ENCODE measurements at regions not wholly inside any gene's neighbourhood (a gene's known extent, or its start where the extent isn't known, plus 50 kb on each side); places are given as distances from the start of the nearest gene placed in this dataset.

DNA sequence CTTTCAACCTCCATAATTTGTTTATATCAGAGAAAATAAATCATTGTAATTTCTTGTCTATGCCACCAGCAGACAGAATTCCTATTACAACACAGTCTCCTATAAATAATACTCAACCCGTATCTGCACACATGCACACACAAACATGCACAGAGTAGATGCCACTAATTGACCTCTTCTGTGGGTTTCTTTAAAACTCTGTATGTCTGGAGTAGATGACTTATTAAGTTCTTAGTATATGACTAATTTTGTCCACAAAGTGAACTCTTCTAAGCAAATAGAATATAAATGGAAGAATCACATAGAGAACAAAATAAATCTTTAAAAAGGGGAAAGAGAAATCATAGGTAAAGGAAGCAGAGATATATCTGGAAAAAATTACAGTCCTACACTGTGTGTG, 452.3 kb downstream of the MTRR start:
- no peak for TF ChIP-seq CTCF (IDR thresholded peaks at IDR 0.05; ENCODE audit: low read length, missing control alignments)
- no peak overlapping the region for H3K4me3 ChIP-seq (replicated peaks; ENCODE audit: low read depth, low read length)
- no peak for DNase-seq (ENCODE audit: low read depth)

DNA sequence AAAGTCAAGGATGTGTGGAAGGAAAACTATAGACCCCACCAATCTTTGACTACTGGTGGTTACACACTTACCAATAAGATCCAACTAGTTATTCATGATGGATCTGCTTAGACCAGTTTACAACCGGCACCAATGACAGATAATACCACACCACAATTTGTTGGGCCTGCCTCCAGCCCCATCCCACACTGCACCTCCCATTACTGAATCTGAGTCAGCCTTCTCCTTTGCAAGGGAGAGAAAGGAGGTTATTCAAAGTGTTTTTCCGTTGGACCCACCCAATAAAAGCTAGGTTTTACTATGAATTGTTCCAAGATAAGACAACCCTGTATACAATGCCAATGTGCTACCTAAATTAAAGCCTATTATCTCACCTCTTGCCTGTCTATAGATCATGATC, 453.5 kb downstream of the MTRR start:
- TF ChIP-seq CTCF (IDR thresholded peaks at IDR 0.05; ENCODE audit: low read length, missing control alignments): no peak
- no peak overlapping the region for H3K4me3 ChIP-seq (replicated peaks; ENCODE audit: low read depth, low read length)
- DNase-seq (ENCODE audit: low read depth): no peak

DNA sequence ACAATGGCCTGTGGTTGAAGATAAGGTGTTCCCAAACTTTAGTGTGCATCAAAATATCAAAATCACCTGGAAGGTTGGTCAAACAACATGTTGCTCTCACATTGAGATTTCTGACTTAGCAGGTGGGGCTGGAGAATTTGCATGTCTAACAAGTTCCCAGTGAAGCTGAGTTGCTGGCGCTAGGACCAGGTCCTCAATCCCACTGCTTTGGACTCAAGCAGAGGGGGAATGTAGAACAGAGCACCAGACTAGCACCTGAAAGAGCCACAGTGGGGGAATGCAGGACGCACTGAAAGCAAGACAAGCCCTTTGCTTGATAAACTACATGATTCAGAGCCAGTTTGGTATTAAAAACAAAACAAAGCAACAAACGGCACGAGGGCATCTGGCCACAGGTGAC, 458.1 kb downstream of the MTRR start:
- no peak for TF ChIP-seq CTCF (IDR thresholded peaks at IDR 0.05; ENCODE audit: low read length, missing control alignments)
- no peak for DNase-seq (ENCODE audit: low read depth)
- H3K4me3 ChIP-seq (replicated peaks; ENCODE audit: low read depth, low read length): no peak overlapping the region

GRCh38 chr5:8329773-8330172, 460.8 kb downstream of the MTRR start:
- H3K4me3 ChIP-seq (replicated peaks; ENCODE audit: low read depth, low read length): no peak overlapping the region
- DNase-seq (ENCODE audit: low read depth): no peak
- TF ChIP-seq CTCF (IDR thresholded peaks at IDR 0.05; ENCODE audit: low read length, missing control alignments): no peak

- no peak for TF ChIP-seq CTCF (IDR thresholded peaks at IDR 0.05; ENCODE audit: low read length, missing control alignments)
- H3K4me3 ChIP-seq (replicated peaks; ENCODE audit: low read depth, low read length): no peak overlapping the region
- no peak for DNase-seq (ENCODE audit: low read depth)
Measured at GRCh38 chr5:8332666-8333445, 463.9 kb downstream of the MTRR start.

DNA sequence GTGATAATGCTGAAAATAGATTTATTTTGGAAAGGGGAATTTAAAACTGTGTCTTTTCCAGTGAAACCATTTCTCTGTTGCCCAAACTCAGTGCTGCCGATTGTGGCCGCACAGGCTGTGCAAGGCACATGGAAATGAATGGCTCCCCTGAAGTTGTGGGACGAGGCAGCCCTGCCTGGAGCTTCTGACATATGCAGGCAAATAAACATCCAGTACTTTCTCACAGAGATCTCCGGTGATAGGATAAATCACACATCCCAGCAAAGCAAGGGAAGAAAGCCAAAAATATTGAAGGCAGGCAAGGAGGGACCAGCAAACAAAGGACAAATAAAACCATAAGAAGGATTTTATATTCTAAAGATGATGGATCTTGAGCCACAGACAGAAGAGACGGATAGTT, 464.5 kb downstream of the MTRR start:
- no peak for TF ChIP-seq CTCF (IDR thresholded peaks at IDR 0.05; ENCODE audit: low read length, missing control alignments)
- H3K4me3 ChIP-seq (replicated peaks; ENCODE audit: low read depth, low read length): no peak overlapping the region
- DNase-seq (ENCODE audit: low read depth): no peak

GRCh38 chr5:8333977-8334376, 465.0 kb downstream of the MTRR start:
- H3K4me3 ChIP-seq (replicated peaks; ENCODE audit: low read depth, low read length): no peak overlapping the region
- DNase-seq (ENCODE audit: low read depth): no peak
- TF ChIP-seq CTCF (IDR thresholded peaks at IDR 0.05; ENCODE audit: low read length, missing control alignments): no peak

All from fibroblast of pulmonary artery (primary cell).